ENCODE measurements at regions not wholly inside any gene's neighbourhood (a gene's known extent, or its start where the extent isn't known, plus 50 kb on each side); places are given as distances from the start of the nearest gene placed in this dataset.

DNA sequence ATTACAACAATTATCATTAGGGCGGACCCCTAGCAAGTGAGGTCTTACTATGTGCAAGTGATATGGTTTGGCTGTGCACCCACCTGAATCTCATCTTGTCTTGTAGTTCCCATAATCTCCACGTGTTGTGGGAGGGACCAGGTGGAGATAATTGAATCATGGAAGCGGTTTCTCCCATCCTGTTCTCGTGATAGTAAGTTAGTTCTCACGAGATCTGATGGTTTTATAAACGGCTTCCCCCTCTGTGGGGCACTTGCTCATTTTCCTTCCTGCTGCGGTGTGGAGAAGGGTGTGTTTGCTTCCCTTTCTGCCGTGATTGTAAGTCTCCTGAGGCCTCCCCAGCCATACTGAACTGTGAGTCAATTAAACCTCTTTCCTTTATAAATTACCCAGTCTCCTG is 96.1 kb upstream of the CDK6 start:
- Histone ChIP-seq H3K9me3 (no peaks in the 10 kb centered on the region), H3K4me3 (no peak overlapping the region), H3K4me1 (peaks cover 0 to 17% (median 0%) of the 10 kb centered on the region in 3 donors), H3K27me3 (no peaks in the 10 kb centered on the region), H3K27ac (no peak overlapping the region), H3K36me3 (no peaks in the 10 kb centered on the region)
- intact Hi-C loops (cut with DNase I) = no loop called here
- TF ChIP-seq CTCF (IDR thresholded peaks at IDR 0.05) (no peak), POLR2A (IDR thresholded peaks at IDR 0.05) (no peak)
- DNase-seq = no peak
- 75 to 76% methylated on average over 8 of the region's 8 CpGs for WGBS, 2 donors

- TF ChIP-seq CTCF (IDR thresholded peaks at IDR 0.05) = no peak
- Histone ChIP-seq H3K36me3 (no peaks in the 10 kb centered on the region), H3K4me1 (peaks cover 0 to 23% (median 0%) of the 10 kb centered on the region in 3 donors), H3K27me3 (peaks cover 0 to 7% (median 0%) of the 10 kb centered on the region in 4 donors), H3K9me3 (no peaks in the 10 kb centered on the region), H3K27ac (no peak overlapping the region), H3K4me3 (no peak overlapping the region)
- 52 to 63% methylated on average over 1 of the region's 1 CpG for WGBS, 2 donors
- intact Hi-C loops (cut with DNase I) = no loop called here
- no peak for DNase-seq
Measured at GRCh38 chr7:92930404-92930803, 94.0 kb upstream of the CDK6 start.

- WGBS, 2 donors = 95 to 98% methylated on average over 3 to 5 of the region's 8 CpGs
Measured at GRCh38 chr7:92926697-92927044, 90.3 kb upstream of the CDK6 start.

DNA sequence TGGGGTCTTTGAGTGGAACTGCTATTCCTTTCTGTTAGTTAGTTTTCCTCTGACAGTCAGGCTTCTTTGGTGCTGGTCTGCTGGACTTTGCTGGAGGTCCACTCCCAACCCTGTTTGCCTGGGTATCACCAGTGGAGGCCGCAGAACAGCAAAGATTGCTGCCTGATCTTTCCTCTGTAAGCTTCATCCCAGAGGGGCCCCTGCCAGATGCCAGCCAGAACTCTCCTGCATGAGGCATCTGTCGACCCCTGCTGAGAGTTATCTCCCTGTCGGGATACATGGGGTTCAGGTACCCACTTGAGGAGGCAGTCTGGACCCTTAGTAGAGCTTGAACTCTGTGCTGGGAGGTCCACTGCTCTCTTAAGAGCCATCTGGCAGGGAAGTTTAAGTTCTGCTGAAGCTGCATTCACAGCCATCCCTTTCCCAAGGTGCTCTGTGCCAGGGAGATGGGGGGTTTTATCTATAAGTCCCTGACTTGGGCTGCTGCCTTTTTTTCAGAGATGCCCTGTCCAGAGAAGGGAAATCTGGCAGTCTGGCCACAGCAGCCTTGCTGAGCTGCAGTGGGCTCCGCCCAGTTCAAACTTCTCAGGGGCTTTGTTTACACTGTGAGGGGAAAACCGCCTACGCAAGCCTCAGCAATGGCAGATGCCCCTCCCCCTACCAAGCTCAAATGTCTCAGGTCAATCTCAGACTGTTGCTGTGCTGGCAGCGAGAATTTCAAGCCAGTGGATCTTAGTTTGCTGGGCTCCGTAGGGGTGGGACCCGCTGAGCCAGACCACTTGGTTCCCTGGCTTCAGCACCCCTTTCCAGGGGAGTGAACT is 89.7 kb upstream of the CDK6 start:
- TF ChIP-seq POLR2A (IDR thresholded peaks at IDR 0.05) (no peak), CTCF (IDR thresholded peaks at IDR 0.05) (no peak)
- H3K9me3 ChIP-seq = no peaks in the 10 kb centered on the region
- peaks cover 0 to 7% (median 0%) of the 10 kb centered on the region in 4 donors for H3K27me3 ChIP-seq
- no peak for DNase-seq
- no peak overlapping the region for H3K27ac ChIP-seq
- H3K4me1 ChIP-seq = peaks cover 0 to 6% (median 0%) of the 10 kb centered on the region in 3 donors
- intact Hi-C loops (cut with DNase I) = no loop called here
- H3K4me3 ChIP-seq = no peak overlapping the region
- 70 to 83% methylated on average over 2 to 3 of the region's 9 CpGs for WGBS, 2 donors
- H3K36me3 ChIP-seq = no peaks in the 10 kb centered on the region

More at GRCh38 chr7:92926697-92927044, 90.3 kb upstream of the CDK6 start:
- no peak overlapping the region for H3K27ac ChIP-seq
- H3K4me1 ChIP-seq = peaks cover 0 to 6% (median 0%) of the 10 kb centered on the region in 3 donors
- TF ChIP-seq POLR2A (IDR thresholded peaks at IDR 0.05) (no peak), CTCF (IDR thresholded peaks at IDR 0.05) (no peak)
- intact Hi-C loops (cut with DNase I) = no loop called here
- no peak overlapping the region for H3K4me3 ChIP-seq
- no peaks in the 10 kb centered on the region for H3K36me3 ChIP-seq
- no peak for DNase-seq
- no peaks in the 10 kb centered on the region for H3K9me3 ChIP-seq
- H3K27me3 ChIP-seq = peaks cover 0 to 7% (median 0%) of the 10 kb centered on the region in 4 donors

DNA sequence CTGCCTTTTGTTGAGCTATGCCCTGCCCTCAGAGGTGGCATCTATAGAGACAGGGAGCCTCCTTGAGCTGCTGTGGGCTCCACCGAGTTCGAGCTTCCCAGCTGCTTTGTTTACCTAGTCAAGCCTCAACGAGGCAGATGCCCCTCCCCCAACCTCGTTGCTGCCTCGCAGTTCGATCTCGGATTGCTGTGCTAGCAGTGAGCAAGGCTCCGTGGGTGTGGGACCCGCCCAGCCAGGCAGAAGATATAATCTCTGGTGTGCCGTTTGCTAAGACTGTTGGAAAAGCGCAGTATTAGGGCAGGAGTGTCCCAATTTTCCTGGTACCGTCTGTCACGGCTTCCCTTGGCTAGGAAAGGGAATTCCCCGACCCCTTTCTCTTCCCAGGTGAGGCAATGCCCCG is 88.4 kb upstream of the CDK6 start:
- H3K4me3 ChIP-seq = no peak overlapping the region
- peaks cover 0 to 6% (median 0%) of the 10 kb centered on the region in 3 donors for H3K4me1 ChIP-seq
- no peak overlapping the region for H3K27ac ChIP-seq
- intact Hi-C loops (cut with DNase I) = no loop called here
- no peaks in the 10 kb centered on the region for H3K36me3 ChIP-seq
- 68 to 84% methylated on average over 8 to 15 of the region's 15 CpGs for WGBS, 2 donors
- peaks cover 0 to 7% (median 0%) of the 10 kb centered on the region in 4 donors for H3K27me3 ChIP-seq
- DNase-seq = no peak
- H3K9me3 ChIP-seq = no peaks in the 10 kb centered on the region
- no peak for TF ChIP-seq CTCF (IDR thresholded peaks at IDR 0.05)
- no peak for TF ChIP-seq POLR2A (IDR thresholded peaks at IDR 0.05)
